ENCODE measurements at regions not wholly inside any gene's neighbourhood (a gene's known extent, or its start where the extent isn't known, plus 50 kb on each side); places are given as distances from the start of the nearest gene placed in this dataset.
"Not testable (repeated sequence)": the region's sequence is repeated elsewhere in the genome, so short reads cannot be mapped to it uniquely, and the experiment has no call there.

DNA sequence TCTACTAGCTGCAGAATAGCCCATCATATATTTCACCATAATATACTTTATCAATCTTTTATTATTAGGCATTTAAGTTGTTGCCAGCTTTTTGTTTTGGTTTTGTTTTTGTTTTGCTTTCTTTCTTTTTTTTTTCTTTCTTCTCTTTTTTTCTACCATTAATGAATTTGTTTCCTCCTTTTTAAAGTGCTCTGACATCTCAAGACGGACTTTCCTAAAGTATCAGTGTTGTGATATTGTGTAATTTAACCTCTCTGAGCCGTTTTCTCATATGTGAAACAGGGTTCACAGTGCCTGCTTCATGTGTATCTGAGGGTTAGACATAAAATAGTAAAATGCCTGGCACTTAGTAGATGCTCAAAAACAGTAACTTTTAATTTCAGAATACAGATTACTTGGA is 109.5 kb upstream of the IL12A start:
- in situ Hi-C loops (cut with HindIII; ENCODE audit: low sequenced_read_pairs): no loop called here

- in situ Hi-C loops (cut with HindIII; ENCODE audit: low sequenced_read_pairs): no loop called here
Observed at GRCh38 chr3:159879598-159879997, 109.0 kb upstream of the IL12A start.

DNA sequence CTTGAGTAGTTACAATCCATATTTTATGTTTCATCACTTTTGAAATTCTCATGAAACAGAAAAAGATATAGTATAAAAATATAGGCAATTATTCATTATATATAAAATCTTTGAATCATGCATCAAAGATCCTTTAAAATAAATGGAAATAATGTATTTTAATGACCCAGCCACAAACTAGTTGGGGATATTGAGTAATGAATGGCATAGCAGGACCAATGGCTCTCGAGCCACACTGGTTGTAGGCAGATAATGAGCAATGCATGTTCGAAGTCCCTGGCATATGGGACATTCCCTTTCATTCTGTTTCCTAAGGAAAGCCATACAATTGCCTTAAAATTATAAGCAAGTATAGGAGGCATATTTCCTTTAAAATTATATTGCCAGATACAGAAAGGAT is 107.4 kb upstream of the IL12A start:
- in situ Hi-C loops (cut with HindIII; ENCODE audit: low sequenced_read_pairs): no loop called here

- in situ Hi-C loops (cut with HindIII; ENCODE audit: low sequenced_read_pairs): no loop called here
Observed at GRCh38 chr3:159881828-159882309, 106.8 kb upstream of the IL12A start.

DNA sequence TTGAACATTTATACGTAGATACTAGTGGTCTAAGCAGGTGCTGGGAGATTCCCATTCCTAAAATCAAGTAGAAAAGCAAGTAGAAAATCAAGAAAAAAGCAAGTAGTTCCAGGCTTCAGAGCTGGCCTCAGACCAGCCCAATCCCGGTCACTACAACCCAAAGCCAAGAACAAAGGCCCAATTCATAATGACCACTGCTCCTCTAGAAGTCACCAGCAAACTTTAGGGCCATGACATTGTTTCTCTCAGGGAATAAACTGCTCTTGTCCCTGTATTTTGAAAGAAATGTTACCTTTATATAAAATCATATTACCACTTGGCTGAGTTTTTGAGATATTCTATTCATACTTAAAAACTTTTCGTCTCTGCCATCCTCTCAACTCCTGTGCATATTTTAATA is 106.3 kb upstream of the IL12A start:
- in situ Hi-C loops (cut with HindIII; ENCODE audit: low sequenced_read_pairs): no loop called here

DNA sequence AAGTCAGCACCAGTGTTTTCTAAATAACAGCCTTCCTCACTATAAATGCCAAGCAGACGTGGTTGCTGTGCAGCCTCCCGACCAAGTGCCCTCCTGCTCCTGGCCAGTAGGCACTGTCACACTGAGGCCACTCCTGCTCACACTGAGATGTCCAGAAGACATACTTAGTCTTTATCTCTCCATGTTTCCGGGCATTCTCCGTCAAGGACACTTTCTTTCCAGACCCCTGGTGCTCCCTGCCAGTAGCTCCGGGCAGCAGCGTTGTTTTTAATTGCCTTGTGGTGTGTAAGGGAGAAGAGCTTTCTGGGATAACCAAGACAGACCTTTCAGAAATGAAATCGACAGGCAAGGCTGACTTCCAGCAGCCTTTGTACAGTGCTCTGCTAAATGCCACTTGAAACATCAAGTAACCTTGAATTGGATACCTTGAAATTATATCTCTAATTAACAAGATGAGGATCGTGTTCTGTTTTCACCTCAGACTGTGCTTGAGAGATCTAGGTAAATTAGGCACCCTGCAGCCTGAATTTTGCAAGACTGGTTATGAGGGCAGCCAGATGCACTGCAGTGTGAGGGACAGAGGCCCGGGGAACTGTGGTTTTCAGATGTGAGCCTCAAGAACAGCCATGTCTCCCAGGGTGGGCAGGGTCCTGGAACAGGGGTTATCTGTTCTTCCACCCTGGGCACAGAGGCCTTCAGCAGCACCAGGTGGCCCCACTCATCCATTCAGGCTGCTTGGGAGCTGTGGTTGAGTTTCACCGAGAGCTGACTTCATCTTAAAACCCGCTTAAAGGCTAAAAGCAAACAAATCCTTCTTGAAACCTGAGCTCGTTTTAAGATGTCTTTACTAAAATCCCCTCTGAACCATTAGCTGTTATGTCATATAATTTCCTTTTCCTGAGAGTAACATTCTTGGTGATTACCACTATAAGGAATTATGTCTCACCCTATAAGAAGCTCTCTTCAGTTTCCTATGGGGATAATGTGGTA is 105.5 kb upstream of the IL12A start:
- in situ Hi-C loops (cut with HindIII; ENCODE audit: low sequenced_read_pairs): no loop called here

DNA sequence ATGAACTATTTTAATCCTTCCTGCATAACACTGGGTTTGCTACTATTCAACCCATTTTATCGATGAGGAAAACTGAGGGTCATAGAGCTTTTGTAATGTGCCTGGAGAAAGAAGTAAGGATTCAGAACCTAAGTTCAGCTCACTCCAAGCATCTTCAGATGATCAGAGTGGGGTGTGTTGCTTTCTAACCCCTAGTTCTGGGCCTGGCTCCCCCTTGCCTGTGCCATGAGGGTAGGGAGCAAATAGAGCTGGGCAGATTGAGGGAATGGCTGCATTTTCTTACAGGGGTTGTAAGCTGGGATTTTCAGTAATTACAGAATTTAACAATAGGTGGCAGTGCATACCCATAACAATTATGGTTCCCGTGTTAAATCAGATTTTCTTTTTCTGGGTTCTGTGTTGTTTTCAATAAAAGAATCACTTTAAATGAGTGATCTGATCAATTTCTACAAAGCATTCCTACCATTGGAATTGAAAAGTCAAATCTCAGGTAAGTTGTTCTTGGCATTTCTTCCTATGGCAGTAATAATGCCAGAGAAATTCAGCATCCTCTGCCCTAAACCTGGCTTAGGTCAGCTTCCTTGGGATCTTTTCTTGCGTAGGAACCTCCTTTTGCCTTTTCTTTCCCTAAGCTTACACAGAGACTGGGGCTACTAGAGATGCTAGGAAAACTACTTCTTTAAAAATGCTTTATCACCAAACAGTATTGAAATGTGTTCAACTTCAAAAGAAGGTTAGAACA is 103.8 kb upstream of the IL12A start:
- in situ Hi-C loops (cut with HindIII; ENCODE audit: low sequenced_read_pairs): no loop called here

DNA sequence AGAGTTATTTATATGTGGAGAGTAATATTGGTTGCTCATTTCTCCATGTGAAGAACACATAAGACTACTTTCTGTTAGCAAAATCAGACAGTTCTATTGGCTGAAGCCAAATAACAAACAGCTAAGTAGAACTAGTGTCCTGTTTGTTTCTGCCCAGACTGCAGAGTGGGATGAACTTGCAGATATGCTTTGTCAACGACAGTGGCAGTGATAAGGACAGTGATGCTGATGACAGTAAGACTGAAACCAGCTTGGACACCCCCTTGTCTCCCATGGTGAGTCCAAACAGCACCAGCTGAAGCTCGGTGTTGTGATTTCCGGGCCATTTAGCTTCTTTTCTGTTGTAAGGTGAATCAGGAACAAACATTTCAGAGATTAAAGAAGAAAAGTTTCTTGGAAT is 102.6 kb upstream of the IL12A start:
- in situ Hi-C loops (cut with HindIII; ENCODE audit: low sequenced_read_pairs): no loop called here

DNA sequence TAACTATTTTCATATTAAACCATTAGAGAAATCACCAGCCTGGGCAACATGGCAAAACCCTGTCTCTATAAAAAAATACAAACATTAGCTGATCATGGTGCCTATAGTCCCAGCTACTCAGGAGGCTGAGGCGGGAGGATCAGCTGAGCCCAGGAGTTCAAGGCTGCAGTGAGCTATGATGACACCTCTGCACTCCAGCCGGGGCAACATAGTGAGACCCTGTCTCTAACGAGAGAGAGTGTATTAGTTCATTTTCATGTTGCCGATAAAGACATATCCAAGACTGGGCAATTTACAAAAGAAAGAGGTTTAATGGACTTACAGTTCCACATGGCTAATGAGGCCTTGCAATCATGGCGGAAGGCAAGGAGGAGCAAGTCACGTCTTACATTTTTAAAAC is 102.1 kb upstream of the IL12A start:
- in situ Hi-C loops (cut with HindIII; ENCODE audit: low sequenced_read_pairs): not testable (repeated sequence)

DNA sequence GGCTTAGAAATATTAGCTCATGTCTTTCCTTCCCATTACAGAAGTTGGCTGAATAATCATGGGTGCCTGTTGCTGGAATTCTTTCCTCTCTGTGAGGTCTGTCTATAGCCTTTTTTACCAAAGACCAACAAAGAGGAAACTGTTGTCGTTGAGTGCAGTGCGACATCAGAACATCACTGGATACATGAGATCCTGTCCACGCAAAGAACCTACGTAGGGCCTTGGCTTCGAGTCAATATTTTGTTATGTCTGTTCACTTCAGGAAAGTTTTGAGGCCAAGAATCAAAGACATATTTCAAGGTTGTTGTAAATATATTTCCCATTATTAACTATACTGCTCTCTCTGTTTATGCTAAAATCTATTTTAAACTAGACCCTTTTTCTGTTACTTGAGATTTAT is 101.5 kb upstream of the IL12A start:
- in situ Hi-C loops (cut with HindIII; ENCODE audit: low sequenced_read_pairs): no loop called here

DNA sequence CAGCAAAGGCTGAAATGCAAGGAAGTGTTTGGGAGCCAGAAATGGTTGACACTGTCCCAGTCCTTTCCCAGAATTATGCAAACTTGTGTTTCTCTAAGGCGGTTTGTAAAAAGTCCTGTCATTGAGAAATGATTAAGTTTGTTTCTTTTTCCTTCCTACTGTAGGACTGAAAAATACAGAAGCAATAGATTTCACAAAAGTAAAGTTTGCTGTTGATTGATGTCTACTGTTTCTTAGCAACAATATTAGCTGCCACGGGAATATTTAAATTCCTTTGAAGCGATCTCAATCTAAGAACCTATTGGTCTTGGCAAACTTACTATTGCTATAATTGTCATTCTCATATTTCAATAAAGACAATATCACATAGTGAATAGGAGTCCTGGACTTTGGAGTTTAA is 100.7 kb upstream of the IL12A start:
- in situ Hi-C loops (cut with HindIII; ENCODE audit: low sequenced_read_pairs): no loop called here

DNA sequence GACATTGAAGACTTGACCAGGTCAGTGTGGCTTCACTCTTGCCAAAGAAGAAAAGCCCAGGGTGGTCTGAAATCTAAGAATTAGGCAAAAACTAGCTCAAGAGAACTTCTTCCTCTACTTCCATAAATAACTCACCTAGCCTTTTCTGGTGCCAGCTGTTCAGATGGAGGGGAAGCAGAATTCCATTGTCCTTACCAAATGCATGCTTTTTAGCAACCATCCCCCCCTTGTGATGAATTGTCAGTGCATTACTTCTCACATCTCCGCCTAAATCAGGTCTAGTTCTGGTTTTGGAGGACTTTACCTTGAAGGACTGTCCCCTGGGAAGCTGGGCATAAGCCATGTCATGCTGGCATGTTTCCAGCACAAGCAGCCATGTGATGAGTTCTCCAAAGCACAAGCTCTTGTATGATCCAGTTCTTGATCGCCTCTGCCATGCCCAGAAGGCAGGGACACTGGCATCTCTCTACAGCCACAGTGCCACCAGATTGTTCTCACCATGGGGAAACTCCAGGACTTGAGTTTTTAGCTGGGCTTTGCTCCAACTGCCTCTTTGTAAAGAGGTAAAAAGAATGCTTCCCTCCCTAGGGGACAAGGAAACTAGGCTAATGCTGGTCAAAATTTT is 96.4 kb upstream of the IL12A start:
- in situ Hi-C loops (cut with HindIII; ENCODE audit: low sequenced_read_pairs): no loop called here

DNA sequence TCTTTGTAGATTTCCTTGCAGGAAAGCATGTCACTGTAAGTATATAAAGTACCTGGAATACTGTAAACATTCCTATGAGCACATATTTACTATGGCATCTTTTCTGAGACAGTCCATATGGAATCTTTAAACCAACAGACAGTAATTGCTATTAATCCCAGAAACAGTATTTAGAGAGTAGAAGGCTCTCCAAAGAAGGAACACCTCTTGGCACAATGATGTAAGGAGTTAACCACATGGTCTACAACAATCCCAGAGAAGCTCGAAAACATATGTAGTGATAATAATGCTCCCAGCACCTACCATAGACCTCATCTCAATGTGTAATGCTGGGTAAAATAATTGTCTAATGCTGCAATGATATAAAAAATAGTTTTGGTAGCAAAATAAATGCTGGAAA is 95.8 kb upstream of the IL12A start:
- in situ Hi-C loops (cut with HindIII; ENCODE audit: low sequenced_read_pairs): no loop called here

DNA sequence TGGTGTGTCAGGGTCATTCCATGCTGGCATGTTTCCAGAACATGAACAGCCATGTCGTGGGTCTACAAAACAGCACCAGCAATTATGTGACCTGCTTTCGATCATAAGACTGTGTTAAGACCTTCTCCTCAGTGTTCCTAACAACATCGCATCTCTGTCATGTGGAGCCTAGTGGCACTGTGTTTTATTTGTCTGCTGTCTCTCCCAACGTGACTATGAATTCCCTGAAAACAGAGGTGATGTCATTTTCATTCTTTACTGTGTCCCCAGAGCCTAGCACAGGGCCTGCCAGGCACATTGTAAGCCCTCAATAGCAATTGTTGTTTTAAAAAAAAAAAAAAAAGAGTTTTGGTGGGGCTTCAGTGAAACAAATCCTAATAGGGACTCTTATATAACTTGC is 94.2 kb upstream of the IL12A start:
- in situ Hi-C loops (cut with HindIII; ENCODE audit: low sequenced_read_pairs): no loop called here

GRCh38 chr3:159895430-159895829 is 93.2 kb upstream of the IL12A start:
- in situ Hi-C loops (cut with HindIII; ENCODE audit: low sequenced_read_pairs): no loop called here

GRCh38 chr3:159896543-159896942 is 92.1 kb upstream of the IL12A start:
- in situ Hi-C loops (cut with HindIII; ENCODE audit: low sequenced_read_pairs): no loop called here

DNA sequence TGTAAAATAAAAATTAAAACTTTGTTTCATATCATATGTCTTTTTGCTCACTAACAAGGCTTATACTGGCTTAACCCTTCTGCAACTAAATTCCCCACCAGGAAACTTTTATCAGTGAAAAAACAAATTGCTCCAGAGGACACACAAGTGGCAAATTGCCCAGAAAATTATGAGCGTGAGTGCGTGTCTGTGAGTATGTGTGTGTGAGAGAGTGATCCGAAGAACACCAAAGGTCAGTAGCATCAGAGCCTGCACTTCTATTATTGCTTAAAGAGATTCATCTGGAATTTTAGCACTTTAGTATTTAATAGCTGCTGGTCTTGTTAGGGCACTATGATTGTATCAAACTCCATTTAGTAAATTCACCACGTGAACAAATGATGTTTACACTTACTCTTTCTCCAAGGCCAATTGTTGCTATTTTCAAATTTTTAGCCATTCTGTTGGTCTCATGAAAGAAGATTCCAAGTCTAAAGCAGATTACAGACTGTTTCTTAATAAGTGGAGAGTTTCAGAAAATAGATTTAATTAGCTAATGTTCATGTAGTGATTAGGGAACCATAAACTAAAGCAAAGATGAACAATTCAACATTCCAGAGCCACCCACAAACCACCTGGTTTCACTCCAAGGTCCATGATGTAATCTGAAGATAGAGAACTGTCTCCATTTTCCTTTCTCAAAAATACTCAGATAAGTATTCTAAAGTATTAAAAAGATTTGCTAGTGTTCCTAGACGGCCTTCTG is 91.1 kb upstream of the IL12A start:
- in situ Hi-C loops (cut with HindIII; ENCODE audit: low sequenced_read_pairs): no loop called here

DNA sequence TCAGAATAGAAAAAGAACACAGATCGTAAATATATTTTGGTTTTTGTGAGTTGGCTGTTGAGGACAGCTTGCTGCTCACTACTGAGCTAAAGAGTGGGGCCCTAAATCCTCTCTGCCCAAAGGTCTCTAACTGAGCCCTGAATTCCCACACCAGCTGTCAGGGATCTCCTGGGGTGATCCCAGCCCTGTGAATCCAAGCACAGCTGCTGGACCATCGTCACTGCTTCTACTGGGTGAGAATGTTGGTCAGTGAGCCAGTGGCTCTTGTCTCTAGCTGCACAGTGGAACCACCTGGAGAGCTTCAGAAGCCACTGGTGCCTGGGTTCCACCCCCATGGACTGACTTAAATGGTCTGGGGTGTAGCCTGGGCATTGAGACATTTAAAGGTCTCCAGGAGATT is 90.5 kb upstream of the IL12A start:
- in situ Hi-C loops (cut with HindIII; ENCODE audit: low sequenced_read_pairs): no loop called here

DNA sequence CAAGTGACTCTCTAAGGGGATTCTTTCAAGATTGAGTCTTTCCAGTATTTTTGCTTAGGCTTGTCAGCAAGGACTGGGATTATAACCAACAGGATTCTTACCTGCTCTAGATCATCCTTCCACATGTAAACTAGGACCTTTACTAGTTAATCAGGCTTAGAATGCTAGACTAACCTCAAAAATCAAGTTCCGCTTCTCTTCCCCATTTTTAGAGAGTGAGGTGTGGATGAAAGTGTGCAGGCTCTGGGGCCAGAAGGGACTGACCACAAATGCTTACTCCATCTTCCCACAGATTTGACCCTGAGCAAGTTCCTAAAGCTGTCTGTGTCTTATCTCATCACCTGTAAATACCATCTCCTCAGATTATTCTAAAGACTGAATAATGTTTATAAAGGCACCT is 89.5 kb upstream of the IL12A start:
- in situ Hi-C loops (cut with HindIII; ENCODE audit: low sequenced_read_pairs): no loop called here

DNA sequence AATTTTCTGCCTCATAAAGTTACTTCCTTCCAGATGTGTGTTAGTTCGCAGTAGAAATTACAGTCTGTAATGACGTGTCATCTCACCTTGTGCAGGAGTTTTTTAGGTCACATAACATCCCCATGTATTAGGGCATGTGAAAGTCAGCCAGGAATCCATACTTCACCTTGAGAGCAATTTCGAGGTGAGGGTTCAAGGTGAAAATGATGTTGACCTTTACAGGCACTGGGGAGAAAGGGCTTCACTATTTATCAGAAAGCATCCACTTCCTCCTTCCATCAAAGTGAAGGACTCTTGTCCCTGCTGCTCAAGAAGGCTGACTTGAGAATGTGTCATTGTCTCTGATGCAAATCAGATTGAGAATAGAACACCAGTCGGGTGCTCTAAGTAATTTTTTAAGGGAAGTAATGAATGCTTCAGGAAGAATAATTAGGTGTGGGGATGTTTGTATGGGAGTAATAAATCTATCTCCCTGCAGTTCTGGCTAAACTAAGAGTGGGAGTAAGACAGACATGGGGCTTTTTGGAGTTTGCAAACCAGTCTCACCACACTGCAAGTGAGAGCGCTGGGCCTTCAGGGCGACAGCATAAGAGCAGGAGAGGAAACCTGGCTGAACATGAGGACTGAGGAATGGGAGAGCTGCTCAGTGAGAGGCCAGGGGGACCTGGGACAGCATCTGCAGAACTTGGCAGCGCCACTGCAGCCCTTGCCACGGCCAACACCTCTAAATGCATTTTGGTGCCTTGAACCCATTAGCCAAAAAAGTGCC is 85.9 kb upstream of the IL12A start:
- in situ Hi-C loops (cut with HindIII; ENCODE audit: low sequenced_read_pairs): no loop called here

All from endothelial cell of hepatic sinusoid (primary cell).